Large intestine (tissue), 3 donors: ENCODE measurements at regions not wholly inside any gene's neighbourhood (a gene's known extent, or its start where the extent isn't known, plus 50 kb on each side); places are given as distances from the start of the nearest gene placed in this dataset.

Experiments
- DNase-seq, 2 donors: peaks; one replicate each; pipeline versions ENCODE4 v3.0.0 to v3.0.0-alpha.2; 2013
- H3K27ac ChIP-seq: one replicate; pipeline ENCODE4 v1.5.1; 2013; ENCODE audit warnings: low read length
- H3K27me3 ChIP-seq: 2 replicates; pipeline ENCODE4 v1.6.1; 2013; ENCODE audit warnings: low read length; ENCODE audit not compliant: control insufficient read depth, insufficient read depth
- H3K36me3 ChIP-seq: 2 replicates; pipeline ENCODE4 v1.6.1; 2013; ENCODE audit warnings: low read length; ENCODE audit not compliant: control insufficient read depth, insufficient read depth
- H3K4me1 ChIP-seq: one replicate; pipeline ENCODE4 v1.6.1; 2013; ENCODE audit warnings: low read length; ENCODE audit not compliant: control insufficient read depth, insufficient read depth
- H3K4me3 ChIP-seq: one replicate; pipeline ENCODE4 v1.5.1; 2013; ENCODE audit warnings: low read length
- H3K9me3 ChIP-seq: one replicate; pipeline ENCODE4 v1.6.1; 2013; ENCODE audit warnings: mild to moderate bottlenecking, low read depth, low read length, moderate library complexity; ENCODE audit not compliant: control insufficient read depth
- WGBS: methylation state at CpG from one replicate; pipeline ENCODE4 v1.1.5; 2013; ENCODE audit warnings: low lambda C conversion rate; ENCODE audit not compliant: insufficient coverage; 5-methylcytosine and 5-hydroxymethylcytosine counted together

DNA sequence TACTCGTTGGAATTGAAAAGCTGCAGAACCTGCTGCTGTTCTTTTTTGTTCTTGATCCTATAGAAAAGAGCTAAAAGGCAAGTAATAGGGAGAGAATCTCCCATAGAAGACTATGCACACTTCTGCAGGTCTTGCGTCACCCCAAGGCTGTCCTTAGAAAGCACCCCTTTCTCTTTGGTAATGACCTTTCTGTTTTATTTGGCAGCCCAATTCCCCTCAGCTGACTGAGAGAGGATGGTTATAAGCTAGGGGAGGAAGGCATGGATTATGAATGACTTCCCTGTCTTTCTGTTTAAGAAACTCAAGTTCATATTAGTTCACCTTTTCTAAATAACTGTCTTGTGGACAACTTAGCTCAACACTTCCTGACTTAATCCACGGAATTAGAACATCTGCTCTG, 122.9 kb downstream of the TXNL1 start:
- H3K4me1 ChIP-seq, result no peaks in the 10 kb centered on the region
- H3K9me3 ChIP-seq, result no peaks in the 10 kb centered on the region
- no peak overlapping the region for H3K27ac ChIP-seq
- H3K27me3 ChIP-seq, result no peaks in the 10 kb centered on the region
- 83% methylated on average over 1 of the region's 3 CpGs for WGBS
- DNase-seq, result no peak
- no peaks in the 10 kb centered on the region for H3K36me3 ChIP-seq
- H3K4me3 ChIP-seq, result no peak overlapping the region

GRCh38 chr18:56511996-56512395, 126.4 kb downstream of the TXNL1 start:
- Histone ChIP-seq H3K4me3 (no peak overlapping the region), H3K36me3 (no peaks in the 10 kb centered on the region), H3K4me1 (no peaks in the 10 kb centered on the region), H3K9me3 (no peaks in the 10 kb centered on the region), H3K27me3 (no peaks in the 10 kb centered on the region), H3K27ac (no peak overlapping the region)
- WGBS, result no CpG with 5 or more reads among the region's 1 CpG
- no peak for DNase-seq

GRCh38 chr18:56510108-56510507, 128.3 kb downstream of the TXNL1 start:
- Histone ChIP-seq H3K4me3 (no peak overlapping the region), H3K36me3 (no peaks in the 10 kb centered on the region), H3K4me1 (no peaks in the 10 kb centered on the region), H3K27me3 (no peaks in the 10 kb centered on the region), H3K9me3 (no peaks in the 10 kb centered on the region), H3K27ac (no peak overlapping the region)
- no peak for DNase-seq

GRCh38 chr18:56509656-56510055, 128.7 kb downstream of the TXNL1 start:
- Histone ChIP-seq H3K36me3 (no peaks in the 10 kb centered on the region), H3K4me1 (no peaks in the 10 kb centered on the region), H3K27ac (no peak overlapping the region), H3K9me3 (no peaks in the 10 kb centered on the region), H3K4me3 (no peak overlapping the region), H3K27me3 (no peaks in the 10 kb centered on the region)
- DNase-seq, result no peak
- WGBS, result 100% methylated on average over 1 of the region's 3 CpGs

GRCh38 chr18:56508370-56509036, 129.9 kb downstream of the TXNL1 start:
- WGBS, result no CpG with 5 or more reads among the region's 4 CpGs
- no peak overlapping the region for H3K27ac ChIP-seq
- H3K4me3 ChIP-seq, result no peak overlapping the region
- H3K4me1 ChIP-seq, result no peaks in the 10 kb centered on the region
- H3K36me3 ChIP-seq, result no peaks in the 10 kb centered on the region
- no peaks in the 10 kb centered on the region for H3K9me3 ChIP-seq
- no peak for DNase-seq
- H3K27me3 ChIP-seq, result no peaks in the 10 kb centered on the region

DNA sequence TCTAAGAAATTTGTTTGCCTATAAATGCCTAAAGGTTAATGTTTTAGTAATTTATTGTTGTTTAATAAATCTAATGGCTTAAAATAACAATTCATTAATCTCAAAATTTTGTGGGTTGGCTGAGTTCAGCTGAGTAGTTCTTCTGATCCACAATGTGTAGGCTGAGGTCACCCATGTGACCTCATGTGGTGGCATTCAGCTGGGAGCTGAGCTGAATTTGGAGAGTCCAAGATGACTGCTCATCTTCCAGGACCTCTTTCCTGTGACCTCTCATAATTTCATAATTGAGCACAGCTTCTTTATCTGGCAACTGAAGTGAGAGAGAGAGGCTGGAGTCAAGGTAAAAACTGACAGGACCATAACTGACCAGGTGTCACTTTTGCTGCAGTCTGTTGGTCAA, 132.4 kb downstream of the TXNL1 start:
- no peaks in the 10 kb centered on the region for H3K4me1 ChIP-seq
- H3K36me3 ChIP-seq, result no peaks in the 10 kb centered on the region
- no peak overlapping the region for H3K4me3 ChIP-seq
- no peak for DNase-seq
- H3K9me3 ChIP-seq, result no peaks in the 10 kb centered on the region
- H3K27me3 ChIP-seq, result no peaks in the 10 kb centered on the region
- no peak overlapping the region for H3K27ac ChIP-seq

DNA sequence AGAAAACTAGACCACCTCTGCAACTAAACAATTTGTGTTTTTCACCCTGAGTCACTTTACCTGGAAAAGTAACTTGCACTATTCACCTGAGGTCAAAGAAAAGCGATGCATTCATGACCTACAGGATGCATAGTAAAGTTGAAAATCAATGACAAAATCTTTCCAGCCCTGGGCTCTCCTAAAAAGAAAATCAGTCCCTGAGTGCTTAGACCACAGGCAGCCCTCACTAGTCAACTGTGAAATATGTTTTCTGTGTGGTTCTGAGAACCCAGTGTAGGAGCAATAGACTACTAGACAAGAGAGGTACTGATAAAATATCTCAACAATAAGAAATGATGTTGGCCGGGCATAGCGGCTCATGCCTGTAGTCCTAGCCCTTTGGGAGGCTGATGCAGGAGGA, 133.1 kb downstream of the TXNL1 start:
- Histone ChIP-seq H3K36me3 (no peaks in the 10 kb centered on the region), H3K27ac (no peak overlapping the region), H3K9me3 (no peaks in the 10 kb centered on the region), H3K4me3 (no peak overlapping the region), H3K4me1 (no peaks in the 10 kb centered on the region), H3K27me3 (no peaks in the 10 kb centered on the region)
- WGBS, result 100% methylated on average over 1 of the region's 3 CpGs
- DNase-seq, result no peak

- no peak overlapping the region for H3K4me3 ChIP-seq
These were observed 136.5 kb downstream of the TXNL1 start for GRCh38 chr18:56501896-56502295.

DNA sequence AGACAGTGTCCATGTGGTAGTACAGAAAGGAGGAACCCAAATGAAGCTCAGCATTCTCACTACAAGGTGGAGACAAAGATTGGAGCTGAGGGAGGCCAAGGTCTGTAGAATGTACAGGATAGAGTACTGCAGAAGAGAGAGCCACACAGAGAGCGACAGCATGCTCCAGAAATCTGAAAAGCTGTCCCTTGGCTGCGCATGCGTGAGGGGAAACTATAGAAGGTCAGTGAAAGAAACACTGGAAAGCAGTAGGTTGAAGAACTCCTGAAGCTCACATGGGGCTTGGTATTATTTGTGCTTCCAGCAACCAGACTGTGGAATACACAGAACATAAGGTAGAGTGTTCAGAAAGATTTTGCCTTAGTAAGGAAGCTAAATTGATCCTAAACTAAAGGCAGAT, 142.5 kb downstream of the TXNL1 start:
- Histone ChIP-seq H3K4me1 (no peaks in the 10 kb centered on the region), H3K36me3 (no peaks in the 10 kb centered on the region), H3K27ac (no peak overlapping the region), H3K9me3 (no peaks in the 10 kb centered on the region), H3K27me3 (no peaks in the 10 kb centered on the region), H3K4me3 (no peak overlapping the region)
- no peak for DNase-seq
- no CpG with 5 or more reads among the region's 3 CpGs for WGBS

More at GRCh38 chr18:56501896-56502295, 136.5 kb downstream of the TXNL1 start:
- H3K4me1 ChIP-seq, result no peaks in the 10 kb centered on the region
- no peak for DNase-seq
- H3K27ac ChIP-seq, result no peak overlapping the region
- no peaks in the 10 kb centered on the region for H3K27me3 ChIP-seq
- no peaks in the 10 kb centered on the region for H3K9me3 ChIP-seq
- H3K36me3 ChIP-seq, result no peaks in the 10 kb centered on the region
- WGBS, result 100% methylated on average over 1 of the region's 3 CpGs

GRCh38 chr18:56493531-56493930, 144.9 kb downstream of the TXNL1 start:
- Histone ChIP-seq H3K27ac (no peak overlapping the region), H3K27me3 (no peaks in the 10 kb centered on the region), H3K4me1 (no peaks in the 10 kb centered on the region), H3K9me3 (no peaks in the 10 kb centered on the region), H3K4me3 (no peak overlapping the region), H3K36me3 (no peaks in the 10 kb centered on the region)
- DNase-seq, result no peak
- WGBS, result no CpG with 5 or more reads among the region's 6 CpGs

GRCh38 chr18:56492136-56492535, 146.3 kb downstream of the TXNL1 start:
- Histone ChIP-seq H3K4me1 (no peaks in the 10 kb centered on the region), H3K9me3 (no peaks in the 10 kb centered on the region), H3K27me3 (no peaks in the 10 kb centered on the region), H3K36me3 (no peaks in the 10 kb centered on the region), H3K27ac (no peak overlapping the region), H3K4me3 (no peak overlapping the region)
- DNase-seq, result no peak
